PC-3 (cell line): ENCODE measurements at regions not wholly inside any gene's neighbourhood (a gene's known extent, or its start where the extent isn't known, plus 50 kb on each side); places are given as distances from the start of the nearest gene placed in this dataset.

Source experiments
- EZH2 ChIP-seq: fragments of 300-600 bp; sonication (generic); IDR thresholded peaks from one replicate; pipeline ENCODE4 v1.6.1; 2017; ENCODE audit warnings: antibody characterized with exemption, mild to moderate bottlenecking, low read length; ENCODE audit not compliant: unreplicated experiment
- TF ChIP-seq, protein P1 (sequence below): fragments of 300-600 bp; sonication (generic); conservative IDR thresholded peaks from 2 replicates; pipeline ENCODE4 v1.5.1; 2017; ENCODE audit warnings: antibody characterized with exemption, low read depth, mild to moderate bottlenecking, low read length

DNA sequence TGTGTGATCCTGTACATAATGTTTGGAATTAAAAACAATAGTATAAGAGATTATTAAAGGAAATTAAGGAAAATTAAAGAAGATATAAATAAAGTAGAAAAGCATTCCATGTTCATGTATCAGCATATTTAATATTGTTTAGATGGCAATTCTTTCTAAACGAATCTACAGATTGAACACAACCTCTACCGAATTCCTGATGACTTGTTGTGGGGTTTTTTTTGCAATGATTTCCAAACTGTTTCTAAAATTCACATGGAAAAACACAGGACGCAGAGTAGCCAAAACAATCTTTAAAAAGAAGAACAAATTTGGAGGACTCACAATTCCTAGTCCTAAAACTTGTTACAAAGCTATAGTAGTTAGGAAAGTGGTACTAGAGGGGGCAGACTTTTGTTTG, 573.4 kb upstream of the IGFBP3 start:
- TF ChIP-seq, protein P1, sequence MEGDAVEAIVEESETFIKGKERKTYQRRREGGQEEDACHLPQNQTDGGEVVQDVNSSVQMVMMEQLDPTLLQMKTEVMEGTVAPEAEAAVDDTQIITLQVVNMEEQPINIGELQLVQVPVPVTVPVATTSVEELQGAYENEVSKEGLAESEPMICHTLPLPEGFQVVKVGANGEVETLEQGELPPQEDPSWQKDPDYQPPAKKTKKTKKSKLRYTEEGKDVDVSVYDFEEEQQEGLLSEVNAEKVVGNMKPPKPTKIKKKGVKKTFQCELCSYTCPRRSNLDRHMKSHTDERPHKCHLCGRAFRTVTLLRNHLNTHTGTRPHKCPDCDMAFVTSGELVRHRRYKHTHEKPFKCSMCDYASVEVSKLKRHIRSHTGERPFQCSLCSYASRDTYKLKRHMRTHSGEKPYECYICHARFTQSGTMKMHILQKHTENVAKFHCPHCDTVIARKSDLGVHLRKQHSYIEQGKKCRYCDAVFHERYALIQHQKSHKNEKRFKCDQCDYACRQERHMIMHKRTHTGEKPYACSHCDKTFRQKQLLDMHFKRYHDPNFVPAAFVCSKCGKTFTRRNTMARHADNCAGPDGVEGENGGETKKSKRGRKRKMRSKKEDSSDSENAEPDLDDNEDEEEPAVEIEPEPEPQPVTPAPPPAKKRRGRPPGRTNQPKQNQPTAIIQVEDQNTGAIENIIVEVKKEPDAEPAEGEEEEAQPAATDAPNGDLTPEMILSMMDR, result no peak
- TF ChIP-seq EZH2, result no peak
